NOMO-1 (cell line): ENCODE measurements at regions not wholly inside any gene's neighbourhood (a gene's known extent, or its start where the extent isn't known, plus 50 kb on each side); places are given as distances from the start of the nearest gene placed in this dataset.
"Not testable (repeated sequence)": the region's sequence is repeated elsewhere in the genome, so short reads cannot be mapped to it uniquely, and the experiment has no call there.

ENCODE experiments used
- DNase-seq, 2 experiments: peaks; one replicate each; lab custom pipeline; 2025; ENCODE audit not compliant: unreplicated experiment in 2 of 2; lab: John Stamatoyannopoulos, UW

DNA sequence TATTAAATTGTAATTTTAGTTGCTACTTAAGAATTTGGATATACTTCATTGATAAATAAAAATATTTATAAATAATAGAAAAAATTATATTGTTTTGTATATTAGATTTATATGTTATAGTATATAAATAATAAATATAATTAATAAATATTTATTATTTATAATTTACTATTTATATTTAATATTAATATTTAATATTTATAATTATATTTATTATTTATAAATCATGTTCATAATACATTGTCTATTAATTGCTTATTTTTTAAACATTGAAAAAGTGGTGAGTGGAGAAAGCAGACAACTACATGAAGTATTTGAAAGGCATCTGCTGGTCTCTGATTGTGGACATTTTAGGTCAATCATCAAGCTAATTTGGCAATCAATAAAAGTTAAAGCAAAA lies 464.5 kb downstream of the MMUT start:
- DNase-seq = no peak

DNA sequence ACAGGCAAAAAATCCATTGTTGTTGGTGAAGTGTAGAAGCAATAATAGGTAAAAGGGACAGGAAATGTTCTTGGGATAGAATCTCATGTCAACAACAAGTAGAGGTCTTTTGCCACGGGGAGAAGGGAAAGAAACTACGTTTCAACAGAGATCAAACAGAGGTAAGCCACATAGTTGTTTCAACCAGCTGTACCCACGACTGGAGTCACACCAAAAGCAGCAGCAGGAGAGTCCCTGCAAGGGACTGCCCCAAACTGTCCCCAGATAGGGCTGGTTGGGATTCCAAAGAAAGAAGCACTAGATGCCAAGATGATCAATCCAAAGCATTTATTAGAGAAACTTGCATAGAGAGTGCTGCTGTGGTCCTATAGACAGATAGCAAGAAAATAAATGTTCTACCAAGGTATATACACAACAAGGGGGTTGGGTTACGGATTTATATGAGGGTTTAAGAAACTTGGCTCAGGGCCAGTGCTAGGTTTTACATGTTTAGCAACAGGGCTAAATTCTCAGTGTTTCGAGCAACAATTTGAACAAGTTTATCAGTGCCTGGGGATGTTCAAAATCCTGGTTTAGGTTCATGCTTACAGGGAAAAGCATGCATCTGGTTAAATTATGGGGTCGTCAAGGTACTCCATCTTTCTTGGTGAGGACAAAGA lies 466.5 kb downstream of the MMUT start:
- DNase-seq = no peak

DNA sequence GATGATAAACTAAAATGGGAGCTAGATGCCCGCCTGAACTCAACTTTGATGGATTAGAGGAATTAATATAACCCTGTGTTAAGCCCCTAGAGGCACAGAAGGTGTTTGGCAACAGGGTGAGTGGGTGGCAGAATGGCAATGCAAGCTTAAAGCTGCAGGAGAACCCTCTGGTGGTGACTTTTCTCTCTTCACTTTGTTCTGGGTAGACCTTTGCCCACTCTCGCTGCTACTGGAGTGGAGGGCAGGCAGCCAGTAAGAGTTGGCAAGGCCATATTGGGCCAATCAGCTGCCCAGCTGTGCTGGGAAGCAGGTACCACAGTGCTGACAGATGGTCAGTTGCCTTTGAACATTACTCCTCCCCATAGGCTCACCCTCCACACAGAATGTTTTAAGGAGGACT lies 468.2 kb downstream of the MMUT start:
- DNase-seq = no peak

DNA sequence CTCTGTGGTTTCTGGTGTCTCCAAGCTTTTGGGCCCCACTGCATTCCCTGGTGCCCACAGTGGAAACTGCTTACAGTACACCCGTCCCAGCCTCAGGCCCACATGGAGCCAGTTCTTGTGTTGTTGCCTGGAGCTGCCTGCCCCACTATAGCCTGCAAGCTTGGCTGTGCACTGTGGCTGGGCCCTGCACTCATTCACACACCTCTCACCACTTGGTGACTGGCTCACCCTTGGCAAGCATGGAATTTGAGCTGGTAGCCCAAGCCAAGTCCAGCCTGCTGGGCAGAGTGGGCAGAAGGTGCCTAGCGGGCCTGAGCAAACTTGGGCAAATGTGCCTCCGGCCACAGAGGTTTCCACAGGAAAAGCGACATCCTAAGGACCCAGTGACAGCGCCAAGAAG lies 472.3 kb downstream of the MMUT start:
- no peak for DNase-seq

DNA sequence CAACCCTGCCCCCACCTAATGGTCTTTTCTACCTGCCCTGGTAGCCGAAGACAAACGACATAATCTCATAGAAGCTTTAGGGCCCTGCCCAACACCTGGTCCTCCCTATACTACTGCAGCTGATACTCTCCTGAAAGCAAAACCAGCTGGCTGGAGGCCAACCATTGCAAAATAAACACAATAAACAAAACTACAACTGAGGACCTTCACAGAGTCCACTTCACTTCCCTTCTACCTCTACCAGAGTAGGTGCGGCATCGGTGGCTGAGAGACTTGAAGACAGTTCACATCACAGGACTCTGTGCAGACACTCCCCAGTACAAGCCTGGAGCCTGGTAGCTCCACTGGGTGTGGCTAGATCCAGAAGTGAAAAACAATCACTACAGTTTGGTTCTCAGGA lies 476.2 kb downstream of the MMUT start:
- no peak for DNase-seq

DNA sequence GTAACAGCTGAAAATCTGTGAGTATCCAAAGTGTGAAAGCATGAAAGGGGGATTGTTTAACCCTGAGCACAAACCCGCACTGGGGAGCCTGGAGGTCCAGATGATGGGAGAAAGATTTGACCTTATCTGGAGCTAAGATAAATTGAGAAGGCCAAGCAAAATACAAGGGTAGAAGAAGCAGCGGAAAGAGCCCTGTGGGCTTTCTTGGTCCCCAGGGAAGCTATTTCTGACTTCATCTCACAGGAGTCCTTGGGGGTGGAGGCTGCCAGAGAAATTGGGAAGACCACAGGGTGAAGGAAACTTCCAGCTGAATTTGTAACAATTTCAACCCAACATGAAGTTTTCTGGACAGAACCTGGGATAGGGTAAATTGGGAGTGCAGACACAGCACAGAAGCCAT lies 476.9 kb downstream of the MMUT start:
- DNase-seq = no peak

DNA sequence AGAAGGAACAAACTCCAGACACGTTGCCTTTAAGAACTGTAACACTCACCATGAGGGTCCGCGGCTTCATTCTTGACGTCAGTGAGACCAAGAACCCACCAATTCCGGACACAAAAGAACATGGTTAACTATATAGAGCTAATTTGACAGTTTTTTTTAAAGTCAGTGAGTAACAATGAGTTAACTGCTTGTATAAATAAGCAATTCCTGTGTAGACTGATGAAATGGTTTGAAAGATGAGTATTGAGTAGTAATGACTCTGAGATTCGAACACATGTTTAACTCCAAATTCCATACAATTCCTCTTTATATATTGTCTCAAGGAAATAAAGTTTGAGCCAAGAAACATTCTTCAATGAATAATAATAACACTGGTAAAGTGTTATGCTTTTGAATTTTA lies 478.0 kb downstream of the MMUT start:
- no peak for DNase-seq

DNA sequence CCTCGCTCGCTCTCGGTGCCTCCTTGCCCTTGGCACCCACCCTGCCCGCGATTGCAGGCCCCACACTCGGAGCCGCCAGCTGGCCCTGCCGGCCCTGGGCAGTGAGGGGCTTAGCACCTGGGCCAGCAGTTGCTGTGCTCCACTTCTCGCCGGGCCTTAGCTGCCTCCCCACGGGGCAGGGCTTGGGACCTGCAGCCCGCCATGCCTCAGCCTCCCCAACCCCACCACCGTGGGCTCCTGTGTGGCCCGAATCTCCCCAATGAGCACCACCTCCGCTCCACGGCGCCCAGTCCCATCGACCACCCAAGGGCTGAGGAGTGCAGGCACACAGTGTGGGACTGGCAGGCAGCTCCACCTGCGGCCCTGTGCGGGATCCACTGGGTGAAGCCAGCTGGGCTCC lies 479.1 kb downstream of the MMUT start:
- DNase-seq = not testable (repeated sequence)

DNA sequence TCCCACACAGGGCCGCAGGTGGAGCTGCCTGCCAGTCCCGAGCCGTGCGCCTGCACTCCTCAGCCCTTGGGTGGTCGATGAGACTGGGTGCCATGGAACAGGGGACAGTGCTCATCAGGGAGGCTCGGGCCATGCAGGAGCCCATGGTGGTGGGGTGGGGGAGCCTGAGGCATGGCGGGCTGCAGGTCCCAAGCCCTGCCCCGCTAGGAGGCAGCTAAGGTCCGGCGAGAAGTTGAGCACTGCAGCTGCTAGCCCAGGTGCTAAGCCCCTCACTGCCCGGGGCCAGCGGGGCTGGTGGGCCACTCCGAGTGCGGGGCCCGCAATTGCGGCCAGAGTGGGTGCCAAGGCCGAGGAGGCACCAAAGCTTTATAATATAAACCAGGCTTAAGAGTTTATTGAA lies 479.7 kb downstream of the MMUT start:
- DNase-seq = no peak

DNA sequence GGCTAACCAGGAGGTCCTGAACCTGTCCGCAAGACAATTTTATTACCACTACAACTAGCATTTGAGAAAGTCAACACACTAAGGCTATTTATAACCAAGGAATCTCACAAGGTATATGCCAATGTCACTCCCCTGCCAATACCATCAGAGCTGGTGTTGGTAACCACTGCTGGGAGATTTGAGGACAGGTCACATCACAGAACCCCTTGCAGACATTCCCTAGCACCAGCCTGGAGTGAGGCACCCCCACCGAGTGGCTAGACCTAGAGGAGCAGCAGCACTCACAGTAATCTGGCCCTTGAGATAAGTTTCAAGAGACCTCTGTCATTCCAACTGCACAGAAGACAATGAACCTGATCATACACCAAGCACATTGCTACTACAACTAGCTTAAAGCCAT lies 483.2 kb downstream of the MMUT start:
- no peak for DNase-seq

DNA sequence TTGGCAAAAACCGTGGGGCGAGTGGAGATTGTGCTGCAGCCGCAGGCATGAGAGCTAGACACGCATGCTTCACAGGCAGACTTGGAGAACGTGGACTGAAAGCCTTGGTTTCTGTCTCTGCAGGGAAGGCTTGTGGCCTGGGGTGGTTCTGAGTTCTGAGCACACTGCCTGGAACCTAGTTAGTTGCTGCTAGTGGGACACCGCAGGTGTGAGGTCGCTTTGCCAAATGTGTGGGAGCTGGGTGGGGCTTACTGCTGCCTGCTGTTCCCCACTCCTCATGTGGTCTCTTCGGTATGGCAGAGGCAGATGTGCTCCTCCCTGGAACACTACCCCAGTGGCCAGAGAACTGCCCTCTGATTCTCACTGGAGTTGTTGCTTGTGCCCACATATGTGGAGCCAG lies 484.0 kb downstream of the MMUT start:
- DNase-seq = no peak

DNA sequence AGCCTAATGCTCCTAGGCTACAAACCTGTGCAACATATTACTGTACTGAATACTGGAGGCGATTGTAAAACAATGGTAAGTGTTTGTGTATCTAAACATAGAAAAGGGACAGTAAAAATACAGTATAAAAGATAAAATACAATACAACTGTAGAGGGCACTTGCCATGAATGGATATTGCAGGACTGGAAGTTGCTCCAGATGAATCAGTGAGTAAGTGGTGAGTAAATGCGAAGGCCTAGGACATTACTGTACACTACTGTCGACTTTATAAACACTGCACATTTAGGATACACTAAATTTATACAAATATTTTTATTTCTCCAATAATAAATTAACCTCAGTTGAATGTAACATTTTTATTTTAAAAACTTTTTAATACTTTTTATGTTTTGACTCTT lies 485.0 kb downstream of the MMUT start:
- DNase-seq = no peak

DNA sequence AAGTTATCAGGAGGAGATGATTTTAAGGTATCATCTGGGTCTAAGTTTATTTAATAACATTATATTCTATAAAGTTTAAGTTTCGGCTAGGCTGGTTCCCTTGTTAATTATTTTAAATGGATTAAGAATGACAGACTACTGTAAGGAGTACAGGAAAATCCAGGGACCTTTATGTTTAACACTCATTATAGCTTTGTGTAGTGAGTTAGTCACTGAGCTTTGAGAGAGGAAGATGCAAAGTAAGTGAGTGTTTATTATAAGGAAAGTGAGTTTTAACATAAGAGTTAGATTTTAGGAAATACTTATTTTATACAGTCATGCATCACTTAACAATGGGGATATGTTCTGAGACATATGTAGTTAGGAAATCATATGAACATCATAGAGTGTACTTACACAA lies 485.5 kb downstream of the MMUT start:
- DNase-seq = no peak

DNA sequence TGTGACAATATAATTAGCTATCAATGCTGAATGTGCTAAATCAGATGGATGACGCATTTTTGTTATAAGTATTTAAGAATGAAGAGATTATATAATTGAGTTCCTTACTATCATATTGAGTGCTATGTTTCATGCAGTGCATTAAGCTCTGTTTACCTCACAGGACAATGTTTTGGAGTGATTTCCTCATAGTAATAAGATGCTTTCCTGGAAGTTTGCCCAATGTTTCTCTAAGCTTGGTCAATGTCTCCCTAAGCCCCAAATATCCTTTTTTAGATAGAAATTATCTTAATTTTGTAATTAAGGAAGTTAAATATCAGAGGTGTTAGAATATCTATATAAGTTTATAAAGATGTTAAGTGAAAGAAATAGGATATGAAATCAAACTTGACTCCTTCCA lies 489.6 kb downstream of the MMUT start:
- DNase-seq = no peak

DNA sequence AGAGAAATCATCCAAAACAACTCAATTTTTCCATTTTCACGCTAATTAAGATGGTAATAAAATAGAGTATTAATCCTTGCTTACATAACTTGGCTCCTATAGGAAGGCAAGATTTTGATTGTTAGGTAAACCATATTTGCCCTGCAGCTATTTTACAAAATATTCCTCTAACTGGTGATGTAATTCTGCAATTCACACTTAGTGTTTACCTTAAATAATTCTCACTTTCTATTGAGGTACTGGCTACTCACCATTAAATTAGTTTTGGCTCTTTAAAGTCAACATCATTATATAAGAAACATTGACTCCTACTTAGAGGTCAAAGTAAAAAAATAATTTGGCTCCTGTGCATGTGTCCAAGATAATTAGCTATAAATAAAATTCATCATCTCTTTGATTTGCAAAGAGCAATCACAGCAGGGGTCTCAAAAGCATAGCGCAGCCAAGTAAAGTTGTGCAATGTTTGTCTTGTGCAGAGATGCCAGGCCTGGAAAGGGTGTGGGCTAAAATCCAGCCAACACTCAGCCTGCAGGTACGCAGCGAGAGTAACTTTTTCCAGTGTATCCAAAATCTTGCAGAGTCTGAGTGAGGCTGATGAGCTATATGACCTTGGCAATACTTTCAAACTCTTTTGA lies 501.2 kb downstream of the MMUT start:
- no peak for DNase-seq

DNA sequence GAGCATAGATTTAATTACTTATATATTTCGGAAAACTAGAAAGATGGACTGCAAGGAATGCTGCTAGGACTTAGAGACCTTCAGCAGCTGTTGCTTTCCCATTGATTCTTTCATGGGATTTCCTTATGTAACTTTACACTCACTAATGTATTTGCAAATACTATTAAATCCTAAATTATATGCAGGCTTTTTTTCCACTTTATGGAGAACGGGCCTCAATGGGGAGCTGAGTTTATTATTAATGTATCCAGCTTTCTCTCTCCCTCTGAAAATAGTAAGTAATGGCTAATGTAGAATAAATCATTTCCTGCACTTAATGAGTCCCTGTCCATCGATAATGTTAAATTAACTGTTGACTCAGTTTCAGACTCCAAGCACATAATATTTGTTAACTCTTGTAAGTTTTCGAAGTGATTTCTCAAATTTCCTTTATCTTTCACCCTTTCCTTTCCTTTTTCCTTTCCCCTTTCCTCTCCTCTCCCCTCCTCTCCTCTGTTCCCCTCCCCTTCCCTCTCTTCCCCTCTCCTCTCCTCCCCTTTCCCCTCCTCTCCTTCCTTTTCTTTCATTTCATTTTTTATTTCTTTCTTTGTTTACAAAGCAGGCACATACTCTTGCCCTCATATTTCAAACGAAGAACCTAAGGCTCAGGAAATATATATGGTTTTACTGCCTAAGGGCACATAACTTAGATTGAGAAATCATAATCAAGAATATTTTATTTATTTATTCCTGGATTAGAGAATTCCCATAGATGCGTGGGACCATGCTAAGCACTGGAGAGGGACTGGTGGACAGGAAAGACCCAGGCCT lies 503.6 kb downstream of the MMUT start:
- no peak for DNase-seq

DNA sequence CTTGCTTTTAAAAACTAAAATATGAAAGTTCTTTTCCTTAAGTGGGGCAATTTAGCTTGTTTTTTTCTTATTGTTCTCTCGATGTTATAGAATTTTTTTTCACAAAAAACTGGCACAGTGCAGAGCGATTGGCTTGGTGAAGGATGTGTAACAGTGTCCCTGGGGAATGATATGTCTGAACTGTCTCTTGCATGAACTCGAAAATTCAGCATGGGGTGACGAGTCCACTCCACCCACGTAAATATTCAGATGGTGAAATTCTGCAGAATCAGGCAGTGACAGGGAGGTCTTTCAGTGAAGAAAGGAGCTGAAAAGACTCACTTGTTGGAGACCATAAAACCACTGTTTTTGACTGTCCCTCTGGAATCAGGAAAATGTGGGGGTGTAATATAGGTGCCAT lies 505.3 kb downstream of the MMUT start:
- no peak for DNase-seq

DNA sequence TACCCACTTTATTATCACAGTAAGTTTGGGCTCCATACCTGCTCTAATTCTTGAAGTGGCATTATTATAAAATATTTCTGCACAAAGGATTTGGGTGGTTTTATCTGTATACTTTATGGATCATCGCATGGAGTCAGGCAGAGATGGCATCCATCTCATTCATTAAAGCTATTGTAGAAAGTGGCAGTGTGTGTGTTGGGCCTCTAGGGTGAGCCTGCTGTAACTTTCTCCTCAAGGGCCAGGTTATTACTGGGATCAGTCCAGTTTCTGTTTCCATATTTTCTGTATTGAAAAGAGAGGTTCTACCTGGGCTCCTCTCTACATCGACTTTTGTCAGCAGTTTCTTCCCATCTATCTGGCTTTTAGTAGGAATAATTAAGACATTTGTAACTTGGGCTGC lies 511.1 kb downstream of the MMUT start:
- DNase-seq = no peak

DNA sequence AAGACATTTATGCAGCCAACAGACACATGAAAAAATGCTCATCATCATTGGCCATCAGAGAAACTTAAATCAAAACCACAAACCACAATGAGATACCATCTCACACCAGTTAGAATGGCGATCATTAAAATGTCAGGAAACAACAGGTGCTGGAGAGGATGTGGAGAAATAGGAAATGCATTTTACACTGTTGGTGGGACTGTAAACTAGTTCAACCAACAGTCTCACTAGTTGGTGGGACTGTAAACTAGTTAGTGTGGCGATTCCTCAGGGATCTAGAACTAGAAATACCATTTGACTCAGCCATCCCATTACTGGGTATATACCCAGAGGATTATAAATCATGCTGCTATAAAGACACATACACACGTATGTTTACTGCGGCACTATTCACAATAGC lies 518.8 kb downstream of the MMUT start:
- DNase-seq = not testable (repeated sequence)

DNA sequence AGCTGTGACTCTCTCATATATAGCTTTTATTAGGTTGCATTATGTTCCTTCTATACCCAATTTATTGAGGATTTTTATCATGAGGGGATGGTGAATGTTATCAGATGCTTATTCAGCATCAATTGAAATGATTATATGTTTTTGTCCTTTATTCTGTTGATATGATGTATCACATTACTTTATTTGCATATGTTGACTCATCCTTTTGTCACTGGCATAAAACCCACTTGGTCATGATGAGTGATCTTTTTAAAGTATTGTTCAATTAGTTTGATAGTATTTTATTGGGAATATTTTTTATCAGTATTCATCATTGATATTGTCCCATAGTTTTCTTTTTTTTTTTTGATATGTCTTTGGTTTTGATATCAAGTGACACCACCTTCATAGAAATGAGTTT lies 529.9 kb downstream of the MMUT start:
- no peak for DNase-seq

DNA sequence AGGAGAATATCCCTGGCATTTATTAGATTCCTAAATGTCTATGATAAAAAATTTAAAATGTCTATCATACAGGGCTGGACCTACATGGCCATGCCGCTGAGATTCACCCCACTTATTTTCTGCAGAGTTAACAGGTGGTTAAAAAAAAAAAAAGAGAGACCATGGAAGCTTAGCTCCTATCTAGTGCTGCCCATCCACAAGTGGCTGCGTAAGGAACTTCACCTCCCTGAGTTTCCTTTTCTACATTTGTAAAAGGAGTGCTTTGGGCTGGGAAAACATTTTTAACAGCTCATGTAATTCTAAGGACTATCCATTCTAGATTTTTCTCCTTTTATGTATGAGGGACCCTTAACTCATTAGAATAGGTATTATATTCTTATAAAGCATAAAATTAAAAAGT lies 534.1 kb downstream of the MMUT start:
- DNase-seq = no peak

DNA sequence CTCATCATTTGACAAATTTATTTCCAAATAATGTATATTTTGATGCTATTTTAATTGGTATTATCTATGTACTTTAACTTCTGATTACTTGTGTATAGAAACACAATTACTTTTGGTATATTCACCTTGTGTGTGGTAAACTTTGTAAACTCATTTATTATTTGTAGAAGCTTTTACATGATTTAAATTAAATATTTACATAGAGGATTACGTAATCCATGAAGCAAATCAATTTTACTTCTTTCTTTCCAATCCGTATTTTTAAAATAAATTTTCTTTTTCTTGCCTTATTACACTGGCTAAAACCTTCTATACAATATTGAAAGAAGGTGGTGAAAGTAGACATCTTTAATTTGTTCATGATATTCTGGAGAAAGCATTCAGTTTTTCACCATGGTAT lies 540.2 kb downstream of the MMUT start:
- no peak for DNase-seq
